GM20431 (cell line): ENCODE measurements at regions not wholly inside any gene's neighbourhood (a gene's known extent, or its start where the extent isn't known, plus 50 kb on each side); places are given as distances from the start of the nearest gene placed in this dataset.

Experiments used
- in situ Hi-C: fragments of 300-500 bp; cut with MseI, MboI; formaldehyde crosslinking; loops from one replicate; pipeline ENCODE4 v1.15.0; 2020; ENCODE audit warnings: low sequenced_read_pairs; ENCODE audit not compliant: unreplicated experiment

GRCh38 chr4:125837493-125838201, 522.9 kb downstream of the FAT4 start:
- in situ Hi-C loops, result no loop called here

- in situ Hi-C loops, result no loop called here
These were observed 523.4 kb downstream of the FAT4 start for GRCh38 chr4:125838202-125838601.

- in situ Hi-C loops, result no loop called here
These were observed 524.2 kb downstream of the FAT4 start for GRCh38 chr4:125838924-125839323.

- in situ Hi-C loops, result no loop called here
These were observed 529.2 kb downstream of the FAT4 start for GRCh38 chr4:125843947-125844346.

GRCh38 chr4:125847518-125847917, 532.8 kb downstream of the FAT4 start:
- in situ Hi-C loops, result no loop called here

GRCh38 chr4:125849869-125850268, 535.1 kb downstream of the FAT4 start:
- in situ Hi-C loops, result no loop called here

GRCh38 chr4:125891597-125892258, 577.0 kb downstream of the FAT4 start:
- in situ Hi-C loops, result no loop called here

- in situ Hi-C loops, result no loop called here
These were observed 590.0 kb downstream of the FAT4 start for GRCh38 chr4:125904802-125905201.

GRCh38 chr4:125911058-125911457, 596.3 kb downstream of the FAT4 start:
- in situ Hi-C loops, result no loop called here

- in situ Hi-C loops, result no loop called here
These were observed 596.7 kb downstream of the FAT4 start for GRCh38 chr4:125911481-125911880.

- in situ Hi-C loops, result no loop called here
These were observed 602.8 kb downstream of the FAT4 start for GRCh38 chr4:125917559-125917958.

- in situ Hi-C loops, result no loop called here
These were observed 613.9 kb downstream of the FAT4 start for GRCh38 chr4:125928652-125929051.

- in situ Hi-C loops, result no loop called here
These were observed 623.8 kb downstream of the FAT4 start for GRCh38 chr4:125938541-125938940.

- in situ Hi-C loops, result no loop called here
These were observed 625.7 kb downstream of the FAT4 start for GRCh38 chr4:125940426-125940825.

GRCh38 chr4:125944966-125945365, 630.2 kb downstream of the FAT4 start:
- in situ Hi-C loops, result no loop called here

GRCh38 chr4:125948021-125948420, 633.3 kb downstream of the FAT4 start:
- in situ Hi-C loops, result no loop called here

GRCh38 chr4:125951261-125951887, 636.6 kb downstream of the FAT4 start:
- in situ Hi-C loops, result no loop called here

GRCh38 chr4:125952631-125953030, 637.9 kb downstream of the FAT4 start:
- in situ Hi-C loops, result no loop called here

GRCh38 chr4:125956276-125956675, 641.5 kb downstream of the FAT4 start:
- in situ Hi-C loops, result no loop called here

GRCh38 chr4:125958519-125958918, 643.8 kb downstream of the FAT4 start:
- in situ Hi-C loops, result no loop called here

GRCh38 chr4:125961626-125962025, 646.9 kb downstream of the FAT4 start:
- in situ Hi-C loops, result no loop called here
